Peyer's patch (tissue), 4 donors: ENCODE measurements at regions not wholly inside any gene's neighbourhood (a gene's known extent, or its start where the extent isn't known, plus 50 kb on each side); places are given as distances from the start of the nearest gene placed in this dataset.
A peak's percentile ranks its signal among the peaks of the same experiment; 100 is the strongest.

Experiments
- DNase-seq, 3 donors: peaks; one replicate each; pipeline ENCODE4 v3.0.0-alpha.2; 2017 to 2019
- H3K27ac ChIP-seq, 4 donors: fragments of 200-600 bp; sonication (generic); one replicate each; pipeline ENCODE4 v1.5.1; 2016 to 2019
- H3K27me3 ChIP-seq, 2 donors: fragments of 200-600 bp; sonication (generic); one replicate each; pipeline ENCODE4 v1.5.1; 2019
- H3K36me3 ChIP-seq, 3 donors: fragments of 200-600 bp; sonication (generic); one replicate each; pipeline ENCODE4 v1.5.1; 2016 to 2019
- H3K4me1 ChIP-seq, 4 donors: fragments of 200-600 bp; sonication (generic); one replicate each; pipeline ENCODE4 v1.5.1; 2016 to 2019
- H3K4me3 ChIP-seq, 4 donors: fragments of 200-600 bp; sonication (generic); 1 replicate in 3 of 4; 2 replicates in 1 of 4; pipeline ENCODE4 v1.5.1; 2016 to 2019; ENCODE audit warnings: mild to moderate bottlenecking in 1 of 4
- H3K9me3 ChIP-seq, 4 donors: fragments of 200-600 bp; sonication (generic); one replicate each; pipeline ENCODE4 v1.5.1; 2016 to 2019; ENCODE audit warnings: mild to moderate bottlenecking in 1 of 4
- POLR2A ChIP-seq, 2 donors: fragments of 450-650 bp; IDR thresholded peaks; one replicate each; pipeline ENCODE4 v1.5.1; 2017; ENCODE audit warnings: antibody characterized with exemption in 2 of 2, mild to moderate bottlenecking in 2 of 2, moderate library complexity in 2 of 2
- TF ChIP-seq, protein P1 (sequence below), 6 experiments: fragments of 450-650 bp in 4 of 6; fragments of 200-600 bp in 2 of 6; sonication (generic) in 1 of 6; IDR thresholded peaks; one replicate each; pipeline ENCODE4 v1.5.1; 2017 to 2019; ENCODE audit warnings: antibody characterized with exemption in 6 of 6, mild to moderate bottlenecking in 3 of 6, moderate library complexity in 1 of 6

GRCh38 chr4:71125137-71125536, 131.7 kb downstream of the DCK start:
- H3K36me3 ChIP-seq, result no peaks in the 10 kb centered on the region
- no peaks in the 10 kb centered on the region for H3K27me3 ChIP-seq
- H3K9me3 ChIP-seq, result no peaks in the 10 kb centered on the region
- no peak for DNase-seq
- no peak overlapping the region for H3K4me3 ChIP-seq
- TF ChIP-seq, protein P1, sequence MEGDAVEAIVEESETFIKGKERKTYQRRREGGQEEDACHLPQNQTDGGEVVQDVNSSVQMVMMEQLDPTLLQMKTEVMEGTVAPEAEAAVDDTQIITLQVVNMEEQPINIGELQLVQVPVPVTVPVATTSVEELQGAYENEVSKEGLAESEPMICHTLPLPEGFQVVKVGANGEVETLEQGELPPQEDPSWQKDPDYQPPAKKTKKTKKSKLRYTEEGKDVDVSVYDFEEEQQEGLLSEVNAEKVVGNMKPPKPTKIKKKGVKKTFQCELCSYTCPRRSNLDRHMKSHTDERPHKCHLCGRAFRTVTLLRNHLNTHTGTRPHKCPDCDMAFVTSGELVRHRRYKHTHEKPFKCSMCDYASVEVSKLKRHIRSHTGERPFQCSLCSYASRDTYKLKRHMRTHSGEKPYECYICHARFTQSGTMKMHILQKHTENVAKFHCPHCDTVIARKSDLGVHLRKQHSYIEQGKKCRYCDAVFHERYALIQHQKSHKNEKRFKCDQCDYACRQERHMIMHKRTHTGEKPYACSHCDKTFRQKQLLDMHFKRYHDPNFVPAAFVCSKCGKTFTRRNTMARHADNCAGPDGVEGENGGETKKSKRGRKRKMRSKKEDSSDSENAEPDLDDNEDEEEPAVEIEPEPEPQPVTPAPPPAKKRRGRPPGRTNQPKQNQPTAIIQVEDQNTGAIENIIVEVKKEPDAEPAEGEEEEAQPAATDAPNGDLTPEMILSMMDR (IDR thresholded peaks at IDR 0.05), result no peak
- TF ChIP-seq POLR2A (IDR thresholded peaks at IDR 0.05), result no peak
- H3K27ac ChIP-seq, result no peak overlapping the region
- H3K4me1 ChIP-seq, result no peaks in the 10 kb centered on the region

- DNase-seq, result peak in 1 of 3 donors; percentile 86
- H3K36me3 ChIP-seq, result no peaks in the 10 kb centered on the region
- H3K27ac ChIP-seq, result no peak overlapping the region
- no peaks in the 10 kb centered on the region for H3K27me3 ChIP-seq
- TF ChIP-seq, protein P1 (IDR thresholded peaks at IDR 0.05), result no peak
- TF ChIP-seq POLR2A (IDR thresholded peaks at IDR 0.05), result no peak
- H3K4me3 ChIP-seq, result no peak overlapping the region
- H3K9me3 ChIP-seq, result no peaks in the 10 kb centered on the region
- no peaks in the 10 kb centered on the region for H3K4me1 ChIP-seq
Observed at GRCh38 chr4:71126719-71127118, 133.3 kb downstream of the DCK start.

DNA sequence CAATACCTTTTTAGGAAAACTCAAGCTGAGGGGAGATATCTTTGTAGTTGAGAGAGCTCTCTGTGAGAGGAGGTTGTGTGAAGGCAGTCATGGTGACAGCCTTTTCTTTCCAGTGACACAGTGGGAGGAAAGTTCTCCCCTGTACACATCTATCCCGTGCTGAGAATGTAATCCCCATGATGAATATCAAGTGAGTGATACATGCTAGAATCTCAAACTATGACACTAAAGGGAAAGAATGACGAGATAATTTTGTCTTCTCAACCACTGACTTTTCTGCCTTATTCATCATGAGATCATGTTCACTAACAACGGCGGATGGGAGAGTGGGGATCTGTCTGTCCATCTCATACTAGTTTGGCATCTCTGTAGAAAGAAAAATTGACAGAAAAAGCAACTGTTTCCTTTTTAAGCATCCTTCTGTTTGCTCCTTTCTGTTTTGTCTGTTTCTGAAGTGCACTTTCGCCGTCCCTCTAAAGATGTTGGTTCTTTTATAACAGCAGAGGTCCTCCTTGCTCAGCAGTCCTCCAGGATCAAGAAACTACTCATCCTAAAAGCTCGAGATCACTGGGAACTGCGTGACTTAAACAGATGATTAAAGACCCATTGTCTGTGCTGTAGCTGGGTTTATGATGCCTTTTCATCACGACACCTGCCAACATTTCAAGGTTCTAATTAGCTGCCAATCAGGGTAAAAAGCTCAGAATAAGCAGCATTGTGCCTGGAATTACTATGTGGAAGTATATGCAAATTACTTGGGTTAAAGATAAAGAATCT, 137.6 kb downstream of the DCK start:
- Histone ChIP-seq H3K27me3 (no peaks in the 10 kb centered on the region), H3K9me3 (no peaks in the 10 kb centered on the region), H3K27ac (no peak overlapping the region), H3K4me1 (no peaks in the 10 kb centered on the region), H3K4me3 (no peak overlapping the region), H3K36me3 (no peaks in the 10 kb centered on the region)
- no peak for DNase-seq
- no peak for TF ChIP-seq POLR2A (IDR thresholded peaks at IDR 0.05)
- TF ChIP-seq, protein P1 (IDR thresholded peaks at IDR 0.05), result no peak

DNA sequence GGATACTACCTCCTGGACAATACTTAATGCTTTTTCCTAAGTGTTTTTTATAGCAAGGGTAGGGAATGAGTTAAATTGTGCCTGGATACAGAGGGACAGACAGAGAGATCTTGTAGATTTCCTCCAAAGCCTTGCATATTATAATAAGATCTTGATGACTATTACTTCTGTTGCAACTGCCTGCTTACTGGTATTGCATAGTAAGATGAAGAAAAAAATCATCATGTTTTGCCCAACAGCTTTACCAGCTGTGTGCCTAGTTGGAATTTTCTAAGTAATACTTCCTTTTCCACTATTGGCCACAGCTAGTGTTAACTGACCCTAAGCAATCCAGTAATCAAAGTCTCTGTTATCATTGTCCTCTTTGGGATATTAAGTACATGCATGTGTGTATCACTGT, 139.0 kb downstream of the DCK start:
- TF ChIP-seq, protein P1 (IDR thresholded peaks at IDR 0.05), result no peak
- TF ChIP-seq POLR2A (IDR thresholded peaks at IDR 0.05), result no peak
- no peak overlapping the region for H3K4me3 ChIP-seq
- H3K27ac ChIP-seq, result no peak overlapping the region
- no peaks in the 10 kb centered on the region for H3K27me3 ChIP-seq
- DNase-seq, result no peak
- H3K36me3 ChIP-seq, result no peaks in the 10 kb centered on the region
- no peaks in the 10 kb centered on the region for H3K4me1 ChIP-seq
- no peaks in the 10 kb centered on the region for H3K9me3 ChIP-seq

DNA sequence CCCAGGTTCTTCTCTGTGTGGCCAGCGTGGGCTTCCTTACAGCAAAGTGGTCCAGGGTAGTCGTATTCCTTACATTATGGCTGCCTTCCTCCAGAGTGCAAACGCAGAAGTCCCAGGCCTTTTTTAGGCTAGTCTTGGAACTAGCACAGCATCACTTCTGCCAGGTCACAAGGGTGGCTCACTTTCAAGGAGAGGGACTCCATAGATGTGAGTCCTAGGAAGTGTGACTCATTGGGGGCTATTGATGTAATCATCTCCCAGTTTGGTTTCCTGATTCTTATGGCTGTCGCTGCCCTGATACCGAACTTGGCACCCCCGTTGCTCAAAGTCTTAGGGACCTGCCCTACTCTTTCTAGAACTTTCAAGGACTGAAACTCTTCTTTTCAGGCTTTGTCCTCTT, 140.0 kb downstream of the DCK start:
- Histone ChIP-seq H3K27ac (no peak overlapping the region), H3K27me3 (no peaks in the 10 kb centered on the region), H3K4me1 (no peaks in the 10 kb centered on the region), H3K36me3 (no peaks in the 10 kb centered on the region), H3K4me3 (no peak overlapping the region), H3K9me3 (no peaks in the 10 kb centered on the region)
- TF ChIP-seq, protein P1 (IDR thresholded peaks at IDR 0.05), result no peak
- TF ChIP-seq POLR2A (IDR thresholded peaks at IDR 0.05), result no peak
- DNase-seq, result no peak
